GM06990 (cell line): ENCODE measurements at regions not wholly inside any gene's neighbourhood (a gene's known extent, or its start where the extent isn't known, plus 50 kb on each side); places are given as distances from the start of the nearest gene placed in this dataset.
"Not testable (repeated sequence)": the region's sequence is repeated elsewhere in the genome, so short reads cannot be mapped to it uniquely, and the experiment has no call there.

Source experiments
- DNase-seq: peaks from one replicate; pipeline ENCODE4 v3.0.0-alpha.2; 2011; ENCODE audit not compliant: insufficient read length; ENCODE audit errors: extremely low read depth
- H3K27me3 ChIP-seq: replicated peaks from 2 replicates; pipeline ENCODE4 v1.6.0; 2011; ENCODE audit warnings: low read length; ENCODE audit not compliant: control insufficient read depth, insufficient read depth
- H3K36me3 ChIP-seq: 2 replicates; pipeline ENCODE4 v1.5.1; 2011; ENCODE audit warnings: low read length; ENCODE audit not compliant: control insufficient read depth, insufficient read depth
- H3K4me3 ChIP-seq: replicated peaks from 2 replicates; pipeline ENCODE4 v1.5.1; 2011; ENCODE audit warnings: low read depth, mild to moderate bottlenecking, control low read depth, low read length
- TF ChIP-seq, protein P1 (sequence below): IDR thresholded peaks from 2 replicates; pipeline ENCODE4 v1.5.1; 2011; ENCODE audit warnings: low read length, control low read depth, mild to moderate bottlenecking, inconsistent platforms; ENCODE audit not compliant: insufficient read depth, poor library complexity, severe bottlenecking

DNA sequence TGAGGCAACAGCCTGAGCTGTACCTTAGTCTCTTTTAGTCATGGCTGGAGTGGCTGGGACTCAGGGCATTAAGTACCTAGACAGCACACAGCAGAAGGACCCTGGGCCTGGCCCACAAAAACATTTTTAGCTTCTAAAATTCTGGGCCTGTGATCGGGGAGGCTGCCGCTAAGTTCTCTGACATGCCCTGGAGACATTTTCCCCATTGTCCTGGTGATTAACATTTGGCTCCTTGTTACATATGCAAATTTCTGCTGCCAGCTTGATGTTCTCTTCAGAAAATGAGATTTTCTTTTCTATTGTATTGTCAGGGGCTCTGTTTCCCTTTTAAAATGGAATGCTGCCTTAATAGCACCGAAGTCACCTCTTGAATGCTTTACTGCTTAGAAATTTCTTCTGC lies 952.4 kb downstream of the TRAM1L1 start:
- no peak overlapping the region for H3K4me3 ChIP-seq
- no peaks in the 10 kb centered on the region for H3K27me3 ChIP-seq
- TF ChIP-seq, protein P1, sequence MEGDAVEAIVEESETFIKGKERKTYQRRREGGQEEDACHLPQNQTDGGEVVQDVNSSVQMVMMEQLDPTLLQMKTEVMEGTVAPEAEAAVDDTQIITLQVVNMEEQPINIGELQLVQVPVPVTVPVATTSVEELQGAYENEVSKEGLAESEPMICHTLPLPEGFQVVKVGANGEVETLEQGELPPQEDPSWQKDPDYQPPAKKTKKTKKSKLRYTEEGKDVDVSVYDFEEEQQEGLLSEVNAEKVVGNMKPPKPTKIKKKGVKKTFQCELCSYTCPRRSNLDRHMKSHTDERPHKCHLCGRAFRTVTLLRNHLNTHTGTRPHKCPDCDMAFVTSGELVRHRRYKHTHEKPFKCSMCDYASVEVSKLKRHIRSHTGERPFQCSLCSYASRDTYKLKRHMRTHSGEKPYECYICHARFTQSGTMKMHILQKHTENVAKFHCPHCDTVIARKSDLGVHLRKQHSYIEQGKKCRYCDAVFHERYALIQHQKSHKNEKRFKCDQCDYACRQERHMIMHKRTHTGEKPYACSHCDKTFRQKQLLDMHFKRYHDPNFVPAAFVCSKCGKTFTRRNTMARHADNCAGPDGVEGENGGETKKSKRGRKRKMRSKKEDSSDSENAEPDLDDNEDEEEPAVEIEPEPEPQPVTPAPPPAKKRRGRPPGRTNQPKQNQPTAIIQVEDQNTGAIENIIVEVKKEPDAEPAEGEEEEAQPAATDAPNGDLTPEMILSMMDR = no peak
- no peaks in the 10 kb centered on the region for H3K36me3 ChIP-seq
- DNase-seq = no peak

DNA sequence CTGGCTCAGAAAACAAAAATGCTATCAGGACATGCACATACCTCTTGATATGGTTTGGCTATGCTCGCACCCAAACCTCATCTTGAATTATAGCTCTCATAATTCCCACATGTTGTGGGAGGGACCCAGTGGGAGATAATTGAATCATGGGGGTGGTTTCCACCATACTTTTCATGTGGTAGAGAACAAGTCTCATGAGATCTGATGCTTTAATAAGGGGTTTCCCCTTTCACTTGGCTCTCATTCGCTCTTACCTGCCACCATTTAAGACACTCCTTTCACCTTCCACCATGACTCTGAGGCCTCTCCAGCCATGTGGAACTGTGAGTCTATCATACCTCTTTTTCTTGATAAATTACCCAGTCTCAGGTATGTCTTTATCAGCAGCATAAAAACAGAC lies 958.6 kb downstream of the TRAM1L1 start:
- Histone ChIP-seq H3K4me3 (no peak overlapping the region), H3K36me3 (no peaks in the 10 kb centered on the region), H3K27me3 (no peaks in the 10 kb centered on the region)
- TF ChIP-seq, protein P1 = no peak
- DNase-seq = no peak

DNA sequence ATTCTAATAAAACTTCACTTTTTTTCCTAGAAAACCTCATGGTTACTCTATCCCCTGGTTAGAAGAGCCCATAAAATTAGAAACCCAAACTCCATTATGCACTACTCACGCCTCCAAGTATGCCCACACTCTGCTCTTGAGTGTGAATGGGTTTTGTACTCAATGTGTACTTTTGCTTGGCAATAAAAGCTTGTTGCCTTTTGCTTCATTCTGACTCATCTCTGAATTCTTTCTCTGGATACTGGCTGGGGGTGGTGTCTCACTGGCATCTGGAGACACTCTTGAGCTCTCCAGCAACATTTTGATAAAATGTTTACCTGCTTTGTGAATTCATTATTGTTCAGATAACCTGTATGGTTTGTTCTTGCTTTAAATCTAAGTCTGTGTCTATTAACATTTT lies 963.3 kb downstream of the TRAM1L1 start:
- DNase-seq = no peak
- Histone ChIP-seq H3K4me3 (no peak overlapping the region), H3K36me3 (no peaks in the 10 kb centered on the region)

DNA sequence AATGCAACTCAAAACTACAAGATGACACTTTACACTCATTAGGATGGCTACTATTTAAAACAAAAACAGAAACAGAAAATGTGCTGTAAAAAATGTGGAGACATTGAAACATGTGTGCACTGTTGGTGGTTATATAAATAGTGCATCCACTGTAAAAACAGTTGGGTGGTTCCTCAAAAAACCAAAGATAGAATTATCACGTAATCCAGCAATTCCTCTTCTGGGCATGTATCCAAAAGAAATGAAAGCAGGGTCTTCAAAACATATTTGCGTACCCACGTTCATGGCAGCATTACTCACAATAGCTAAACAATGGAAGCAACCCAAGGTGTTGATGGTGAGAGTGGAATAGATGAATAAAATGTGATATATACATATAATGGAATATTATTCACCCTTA lies 967.2 kb downstream of the TRAM1L1 start:
- Histone ChIP-seq H3K27me3 (no peaks in the 10 kb centered on the region), H3K4me3 (no peak overlapping the region), H3K36me3 (no peaks in the 10 kb centered on the region)
- TF ChIP-seq, protein P1 = no peak
- no peak for DNase-seq

More for the DNA sequence above, 963.3 kb downstream of the TRAM1L1 start:
- no peaks in the 10 kb centered on the region for H3K27me3 ChIP-seq
- TF ChIP-seq, protein P1 = no peak

DNA sequence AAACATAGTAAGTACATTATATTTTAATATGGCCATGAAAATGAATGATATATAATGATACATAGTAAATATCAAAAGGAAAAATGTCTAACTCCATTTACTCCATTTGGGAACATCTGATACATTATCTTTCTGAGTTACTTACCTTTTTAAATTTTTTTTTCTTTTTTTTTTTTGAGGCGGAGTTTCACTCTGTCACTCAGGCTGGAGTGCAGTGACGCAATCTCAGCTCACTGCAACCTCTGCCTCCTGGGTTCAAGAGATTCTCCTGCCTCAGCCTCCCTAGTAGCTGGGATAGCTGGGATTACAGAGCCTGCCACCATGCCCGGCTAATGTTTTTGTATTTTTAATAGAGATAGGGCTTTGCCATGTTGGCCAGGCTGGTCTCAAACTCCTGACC lies 972.5 kb downstream of the TRAM1L1 start:
- H3K4me3 ChIP-seq, H3K36me3 ChIP-seq, H3K27me3 ChIP-seq, DNase-seq: not testable (repeated sequence)

DNA sequence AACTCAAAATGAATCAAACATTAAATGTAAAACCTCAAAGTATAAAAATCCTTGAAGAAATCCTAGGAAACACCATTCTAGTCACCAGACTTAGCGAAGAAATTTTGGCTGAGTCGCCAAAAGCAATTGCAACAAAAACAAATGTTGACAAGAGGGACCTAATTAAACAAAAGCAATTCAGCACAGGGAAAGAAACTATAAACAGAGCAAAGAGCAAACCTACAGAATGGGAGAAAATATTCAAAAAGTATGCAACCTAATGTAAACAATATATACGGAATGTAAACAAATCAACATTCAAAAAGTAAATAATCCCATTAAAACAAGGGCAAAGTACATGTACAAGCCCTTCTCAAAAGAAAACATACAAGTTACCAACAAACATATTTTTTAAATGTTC lies 974.7 kb downstream of the TRAM1L1 start:
- no peak for DNase-seq
- TF ChIP-seq, protein P1 = no peak
- Histone ChIP-seq H3K27me3 (no peaks in the 10 kb centered on the region), H3K4me3 (no peak overlapping the region), H3K36me3 (no peaks in the 10 kb centered on the region)
